NCI-H2227 (cell line): ENCODE measurements at regions not wholly inside any gene's neighbourhood (a gene's known extent, or its start where the extent isn't known, plus 50 kb on each side); places are given as distances from the start of the nearest gene placed in this dataset.
"Not testable (repeated sequence)": the region's sequence is repeated elsewhere in the genome, so short reads cannot be mapped to it uniquely, and the experiment has no call there.

Experiments used
- DNase-seq: peaks from one replicate; lab custom pipeline; 2025; ENCODE audit not compliant: unreplicated experiment; lab: John Stamatoyannopoulos, UW

- DNase-seq: no peak
Observed at GRCh38 chr2:175620106-175620505, 382.0 kb downstream of the LNPK start.

DNA sequence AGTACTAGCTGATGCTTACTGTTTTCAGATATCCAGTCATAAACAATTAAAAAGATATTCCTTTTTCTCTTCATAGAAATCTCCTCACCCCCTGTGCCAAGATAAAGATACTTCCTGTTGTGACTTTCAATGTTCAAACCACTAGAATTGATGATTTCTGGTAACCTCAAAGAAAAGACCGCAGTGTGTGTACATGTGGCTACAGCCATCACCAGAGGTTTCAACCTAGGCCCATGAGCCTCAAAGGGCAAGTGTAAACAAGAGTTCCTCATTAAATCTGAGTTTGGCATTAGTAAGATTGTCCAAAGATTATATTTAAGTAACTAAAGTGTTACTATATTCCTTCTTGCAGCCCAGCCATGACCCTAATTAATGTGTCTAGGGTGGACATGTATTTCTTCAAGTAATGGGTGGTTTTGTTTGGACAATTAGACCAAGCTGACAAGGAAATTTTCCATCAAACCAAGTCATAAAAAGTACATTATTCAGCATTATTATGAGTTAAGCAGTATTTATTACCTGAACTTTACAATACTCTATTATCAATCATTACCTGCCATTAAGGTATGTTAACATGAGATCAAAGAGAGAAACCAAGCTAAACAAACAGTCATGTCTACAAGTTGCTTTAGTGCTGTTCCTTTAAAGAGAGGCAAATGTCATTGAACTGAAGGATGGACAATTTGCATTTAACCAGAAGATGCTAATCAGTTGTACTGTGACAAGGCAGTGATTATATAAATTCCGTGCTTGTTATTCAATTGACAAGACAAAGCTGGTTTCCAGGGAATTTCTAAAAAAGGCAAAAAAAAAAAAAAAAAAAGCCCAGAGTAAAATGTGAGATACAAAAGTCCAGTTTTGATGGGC, 382.7 kb downstream of the LNPK start:
- no peak for DNase-seq

DNA sequence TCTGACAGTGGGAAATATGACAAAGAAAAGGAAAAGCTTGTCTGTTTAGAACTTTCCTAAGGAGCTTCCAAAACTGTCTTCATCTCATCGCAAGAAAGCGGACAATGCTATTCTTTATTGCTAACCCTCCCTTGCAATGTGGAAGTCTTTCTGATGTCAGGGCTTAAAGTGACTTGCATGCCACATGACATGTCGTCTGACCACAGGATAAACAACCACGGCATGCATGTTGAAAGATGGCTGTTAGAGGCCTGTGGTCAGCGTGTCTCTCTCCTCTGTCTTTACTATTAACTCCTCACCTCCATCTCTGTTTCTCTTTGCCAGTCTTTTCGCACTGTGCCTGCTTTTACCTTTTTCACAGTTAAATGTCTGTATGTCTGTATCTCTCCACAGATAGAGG, 389.8 kb downstream of the LNPK start:
- DNase-seq: no peak

DNA sequence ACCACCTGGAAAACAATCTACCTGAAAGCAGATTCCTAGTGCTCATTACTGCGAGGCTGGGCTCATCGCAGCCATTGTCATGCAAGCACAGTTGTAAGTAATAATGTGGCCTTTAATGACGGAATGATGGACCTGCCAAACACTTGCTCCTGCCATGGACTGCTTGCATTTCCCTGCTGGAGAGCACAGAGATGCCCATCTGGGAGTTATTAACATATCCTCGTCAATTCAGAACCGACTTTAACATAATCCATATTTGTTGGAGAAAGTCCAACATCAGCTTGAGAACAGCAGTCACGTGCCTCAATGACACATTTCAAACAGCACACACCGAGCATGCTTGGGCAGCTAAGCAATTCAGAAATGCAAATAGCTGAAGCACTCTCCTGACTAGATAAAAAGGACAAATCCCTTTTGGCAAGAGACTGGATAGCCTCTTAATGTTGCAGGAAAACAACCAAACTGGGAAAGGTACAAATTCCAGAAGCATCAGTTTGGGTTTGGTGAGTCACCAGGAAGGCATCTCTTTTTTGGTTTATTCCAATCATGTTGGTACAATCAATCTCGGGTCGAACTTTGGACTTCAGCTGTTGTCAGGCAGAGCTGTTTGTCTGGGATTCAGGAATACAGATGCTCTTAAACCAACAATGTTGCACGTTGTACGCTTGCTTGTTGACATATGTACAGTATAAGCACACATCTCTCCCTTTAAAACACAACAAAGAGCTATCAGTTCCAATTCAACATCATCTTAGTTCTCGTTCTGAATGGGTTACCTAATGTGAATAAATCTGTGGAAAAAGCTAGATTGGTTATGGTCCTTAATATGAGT, 395.8 kb downstream of the LNPK start:
- no peak for DNase-seq

DNA sequence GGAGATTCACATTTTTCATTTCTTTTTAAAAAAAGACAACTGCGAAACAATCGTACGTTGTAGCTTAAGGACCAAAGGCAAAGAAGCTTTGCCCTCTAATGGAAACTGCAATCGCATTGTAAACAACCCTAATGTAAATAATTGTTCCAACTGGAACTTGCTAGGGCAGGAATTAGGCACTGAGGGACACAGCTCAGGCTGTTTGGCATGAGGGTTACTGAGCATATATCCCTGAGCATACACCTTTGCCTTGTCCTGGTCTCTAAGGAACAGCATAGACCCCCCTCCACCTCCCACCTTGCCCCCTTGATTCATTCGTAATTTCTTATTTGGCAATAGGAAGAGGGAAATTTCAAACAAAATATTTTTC, 396.4 kb downstream of the LNPK start:
- no peak for DNase-seq

DNA sequence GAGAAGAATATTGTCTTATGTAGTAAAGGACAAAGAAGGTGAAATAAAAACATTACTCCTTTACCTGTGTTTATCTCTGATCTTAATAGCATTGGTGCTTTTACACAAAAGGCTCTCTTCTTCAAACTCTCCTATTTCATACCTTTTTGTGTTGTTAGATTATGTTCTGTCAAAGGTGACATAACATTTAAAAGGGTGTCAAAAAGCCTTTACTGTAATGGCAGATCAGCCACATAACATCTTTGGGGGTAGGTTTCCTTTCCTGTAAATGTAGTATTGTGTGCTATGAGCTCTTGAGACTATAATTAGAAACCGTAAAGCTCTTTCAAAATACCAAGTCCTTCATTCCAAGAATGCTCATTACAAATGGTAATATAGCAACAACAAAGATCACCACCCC, 400.1 kb downstream of the LNPK start:
- DNase-seq: no peak

- DNase-seq: no peak
Observed at GRCh38 chr2:175599966-175600831, 401.9 kb downstream of the LNPK start.

DNA sequence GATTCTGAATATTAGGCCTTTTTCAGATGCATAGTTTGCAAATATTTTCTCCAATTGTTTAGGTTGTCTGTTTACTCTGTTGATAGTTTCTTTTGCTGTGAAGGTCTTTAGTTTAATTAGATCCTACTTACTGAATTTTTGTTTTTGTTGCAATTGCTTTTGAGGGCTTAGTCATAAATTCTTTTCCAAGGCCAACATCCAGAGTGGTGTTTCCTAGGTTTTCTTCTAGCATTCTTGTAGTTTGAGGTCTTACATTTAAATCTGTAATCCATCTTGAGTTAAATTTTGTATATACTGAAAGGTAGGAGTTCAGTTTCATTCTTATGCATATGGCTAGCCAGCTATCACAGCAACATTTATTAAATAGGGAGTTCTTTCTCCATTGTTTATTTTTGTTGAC, 404.8 kb downstream of the LNPK start:
- no peak for DNase-seq

DNA sequence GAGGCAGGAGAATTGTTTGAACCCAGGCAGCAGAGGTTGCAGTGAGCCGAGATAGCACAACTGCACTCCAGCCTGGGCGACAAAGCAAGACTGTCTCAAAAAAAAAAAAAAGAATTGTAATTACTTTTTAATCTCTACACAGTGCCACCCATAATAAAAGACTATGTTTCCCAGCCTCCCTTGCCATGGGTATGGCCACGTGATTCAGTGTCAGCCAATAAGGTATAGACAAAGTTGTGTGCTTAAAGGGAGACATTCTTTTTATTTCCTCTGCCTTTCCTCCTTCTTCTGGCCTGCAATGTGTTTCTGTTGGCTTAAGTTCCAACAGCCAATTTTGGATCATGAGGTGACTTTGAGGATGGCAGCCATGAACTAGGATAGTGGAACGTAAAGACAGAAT, 406.9 kb downstream of the LNPK start:
- DNase-seq: no peak

DNA sequence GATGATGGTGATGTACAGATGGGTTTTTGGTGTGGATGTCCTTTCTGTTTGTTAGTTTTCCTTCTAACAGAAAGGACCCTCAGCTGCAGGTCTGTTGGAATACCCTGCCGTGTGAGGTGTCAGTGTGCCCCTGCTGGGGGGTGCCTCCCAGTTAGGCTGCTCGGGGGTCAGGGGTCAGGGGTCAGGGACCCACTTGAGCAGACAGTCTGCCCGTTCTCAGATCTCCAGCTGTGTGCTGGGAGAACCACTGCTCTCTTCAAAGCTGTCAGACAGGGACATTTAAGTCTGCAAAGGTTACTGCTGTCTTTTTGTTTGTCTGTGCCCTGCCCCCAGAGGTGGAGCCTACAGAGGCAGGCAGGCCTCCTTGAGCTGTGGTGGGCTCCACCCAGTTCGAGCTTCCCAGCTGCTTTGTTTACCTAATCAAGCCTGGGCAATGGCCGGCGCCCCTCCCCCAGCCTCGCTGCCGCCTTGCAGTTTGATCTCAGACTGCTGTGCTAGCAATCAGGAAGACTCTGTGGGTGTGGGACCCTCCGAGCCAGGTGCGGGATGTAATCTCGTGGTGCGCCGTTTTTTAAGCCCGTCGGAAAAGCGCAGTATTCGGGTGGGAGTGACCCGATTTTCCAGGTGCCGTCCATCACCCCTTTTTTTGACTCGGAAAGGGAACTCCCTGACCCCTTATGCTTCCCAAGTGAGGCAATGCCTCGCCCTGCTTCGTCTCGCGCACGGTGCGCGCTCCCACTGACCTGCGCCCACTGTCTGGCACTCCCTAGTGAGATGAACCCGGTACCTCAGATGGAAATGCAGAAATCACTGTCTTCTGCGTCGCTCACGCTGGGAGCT, 408.2 kb downstream of the LNPK start:
- DNase-seq: not testable (repeated sequence)

GRCh38 chr2:175588213-175588612, 406.7 kb upstream of the ATP5MC3 start:
- not testable (repeated sequence) for DNase-seq

GRCh38 chr2:175585496-175585895, 404.0 kb upstream of the ATP5MC3 start:
- DNase-seq: no peak

DNA sequence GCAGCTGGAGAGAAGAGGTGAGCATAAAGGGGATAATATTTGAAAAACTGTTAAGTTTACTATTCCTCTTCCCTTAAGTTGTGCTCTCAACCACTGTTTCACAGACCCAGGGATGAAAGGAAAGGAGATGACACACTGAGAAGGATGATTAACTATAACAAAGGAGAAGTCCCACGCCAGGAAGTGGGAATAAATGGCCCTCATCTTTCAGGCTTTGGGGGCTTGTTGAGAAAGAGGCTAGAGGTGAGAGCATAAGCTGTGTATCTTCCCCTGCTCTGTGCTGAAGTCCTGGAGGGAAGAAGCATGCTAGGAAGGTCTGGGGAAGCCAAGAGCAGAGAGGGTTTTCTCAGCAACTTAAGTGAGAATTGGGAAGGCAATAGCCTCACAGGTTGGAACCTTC, 399.1 kb upstream of the ATP5MC3 start:
- no peak for DNase-seq

DNA sequence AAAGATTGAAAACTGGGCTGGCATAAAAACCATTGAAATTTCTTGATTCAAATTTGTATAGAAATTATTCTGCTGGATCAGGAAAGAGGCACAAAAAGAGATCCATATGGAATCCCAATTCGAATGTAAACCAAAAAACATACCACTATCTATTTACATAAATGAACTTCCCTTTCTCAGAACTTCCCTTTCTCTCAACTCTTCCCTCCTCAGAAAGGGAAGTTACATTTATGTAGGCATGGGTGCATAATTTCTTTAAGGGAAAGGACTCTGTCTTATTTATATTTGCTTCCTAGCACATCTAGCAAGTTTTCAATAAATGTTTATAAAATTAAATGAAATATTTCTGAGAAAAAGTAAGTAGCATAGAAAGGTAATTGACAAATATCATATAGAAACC, 398.1 kb upstream of the ATP5MC3 start:
- DNase-seq: no peak

- DNase-seq: no peak
Observed at GRCh38 chr2:175577368-175577970, 396.0 kb upstream of the ATP5MC3 start.

GRCh38 chr2:175576875-175577274, 395.4 kb upstream of the ATP5MC3 start:
- DNase-seq: no peak

DNA sequence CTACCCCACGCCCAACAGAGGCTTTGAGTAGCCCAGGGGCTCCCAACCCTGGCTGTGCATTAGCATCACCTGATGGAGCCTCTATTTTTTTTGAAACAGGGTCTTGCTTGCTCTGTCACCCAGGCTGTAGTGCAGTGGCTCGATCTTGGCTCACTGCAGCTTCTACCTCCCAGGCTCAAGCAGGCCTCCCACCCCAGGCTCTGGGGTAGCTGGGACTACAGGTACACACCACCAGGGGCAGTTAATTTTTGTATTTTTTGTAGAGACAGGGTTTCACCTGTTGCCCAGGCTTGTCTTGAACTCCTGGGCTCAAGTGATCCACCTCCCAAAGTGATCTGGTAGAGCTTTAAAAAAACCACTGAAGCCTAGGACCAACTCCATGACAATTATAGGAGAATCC, 394.8 kb upstream of the ATP5MC3 start:
- DNase-seq: no peak

DNA sequence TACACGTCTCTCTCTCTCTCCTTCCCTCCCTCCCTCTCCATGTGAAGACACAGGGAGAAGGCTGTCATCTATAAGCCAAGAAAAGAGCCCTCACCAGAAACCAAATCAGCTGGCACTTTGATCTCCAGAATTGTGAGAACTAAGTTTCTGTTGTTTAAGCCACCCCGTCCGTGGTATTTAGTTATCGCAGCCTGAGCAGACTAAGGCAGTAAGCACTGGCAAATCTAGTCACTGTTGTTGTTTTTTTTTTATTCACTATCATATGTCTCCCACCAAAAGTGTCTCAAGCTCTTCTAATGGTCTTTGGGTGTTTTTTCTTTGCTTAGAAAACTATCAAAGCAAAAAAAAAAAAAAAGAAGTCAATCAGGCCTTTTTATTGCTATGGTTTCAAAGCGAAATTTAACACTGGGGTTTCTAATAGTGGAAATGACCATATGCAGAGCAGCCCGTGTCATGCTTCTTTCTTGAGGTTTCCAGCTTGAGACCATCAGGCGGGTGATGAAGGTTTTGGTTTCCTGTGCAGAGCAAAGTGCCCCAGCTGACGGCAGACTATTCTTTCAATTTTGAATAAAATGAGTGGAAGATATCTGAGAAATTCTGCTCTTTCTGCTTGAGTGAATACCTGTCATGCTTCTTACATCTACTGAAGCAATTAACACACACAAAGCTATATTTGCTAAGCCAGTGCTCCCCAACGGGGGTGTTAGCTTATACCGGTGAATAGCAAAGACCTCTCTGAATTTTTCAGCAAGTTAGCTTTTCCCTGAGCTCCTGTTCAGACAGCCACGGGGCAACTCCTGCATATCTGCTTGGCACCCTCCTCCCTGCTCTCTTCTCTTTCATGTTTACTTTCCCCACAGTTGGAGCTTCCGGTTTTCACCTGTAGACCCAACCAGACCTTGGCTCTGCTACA, 394.1 kb upstream of the ATP5MC3 start:
- DNase-seq: no peak

DNA sequence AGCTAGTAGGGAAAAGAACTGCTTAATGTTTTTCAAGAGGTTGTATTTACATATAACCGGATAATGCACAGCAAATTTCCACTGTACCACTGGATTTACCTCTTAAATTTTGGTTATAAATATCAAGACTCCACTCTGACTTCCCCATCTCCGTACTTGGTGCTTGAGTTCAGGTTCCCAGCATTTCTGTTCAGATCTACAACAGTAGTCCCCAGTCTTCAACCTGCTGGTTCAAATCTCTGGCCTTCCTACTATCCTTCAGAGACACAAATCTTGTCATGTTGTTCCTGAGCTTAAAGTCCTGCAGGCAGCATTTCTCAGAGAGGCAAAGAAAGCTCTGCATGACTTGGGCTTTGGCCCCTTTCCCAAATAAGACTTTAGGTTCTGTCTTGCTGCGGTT, 392.6 kb upstream of the ATP5MC3 start:
- no peak for DNase-seq
